CD4-positive, CD25-positive, alpha-beta regulatory T cell (primary cell): ENCODE measurements at regions not wholly inside any gene's neighbourhood (a gene's known extent, or its start where the extent isn't known, plus 50 kb on each side); places are given as distances from the start of the nearest gene placed in this dataset.
"Not testable (repeated sequence)": the region's sequence is repeated elsewhere in the genome, so short reads cannot be mapped to it uniquely, and the experiment has no call there.

Experiments
- ATAC-seq, 2 donors: fragments of 150-1000 bp; cut with Tn5 transposase; one replicate each; pipeline ENCODE4 v1.10.0; 2021; ENCODE audit warnings: low read depth in 2 of 2, moderate number of reproducible peaks in 2 of 2, moderate library complexity in 1 of 2
- DNase-seq, 3 donors: peaks; one replicate each; pipeline versions ENCODE4 v3.0.0 to v3.0.0-alpha.2; 2012 to 2022; ENCODE audit warnings: mixed read lengths in 1 of 3
- H3K27ac ChIP-seq: one replicate; pipeline ENCODE4 v1.7.0; 2013; ENCODE audit warnings: mild to moderate bottlenecking, low read length; ENCODE audit not compliant: insufficient read depth, poor library complexity, severe bottlenecking
- H3K27me3 ChIP-seq: one replicate; pipeline ENCODE4 v1.7.0; 2013; ENCODE audit warnings: low read length; ENCODE audit not compliant: control insufficient read depth, insufficient read depth
- H3K36me3 ChIP-seq: one replicate; pipeline ENCODE4 v1.7.0; 2013; ENCODE audit warnings: mild to moderate bottlenecking, low read length, moderate library complexity; ENCODE audit not compliant: control insufficient read depth, insufficient read depth
- H3K4me1 ChIP-seq: 2 replicates; pipeline ENCODE4 v1.7.0; 2013; ENCODE audit warnings: mild to moderate bottlenecking, low read length; ENCODE audit not compliant: insufficient read depth, control insufficient read depth, poor library complexity, severe bottlenecking
- H3K4me3 ChIP-seq: one replicate; pipeline ENCODE4 v1.7.0; 2013; ENCODE audit warnings: low read depth, mild to moderate bottlenecking, low read length, moderate library complexity
- H3K9me3 ChIP-seq, 2 experiments: 1 replicate in 1 of 2; 2 replicates in 1 of 2; pipeline ENCODE4 v1.7.0; 2013; ENCODE audit warnings: low read length in 2 of 2, mild to moderate bottlenecking in 1 of 2, moderate library complexity in 1 of 2; ENCODE audit not compliant: control insufficient read depth in 2 of 2
- H3K27ac Mint-ChIP-seq, 3 donors: one replicate each; pipeline ENCODE4 v1.8.0; 2020 to 2022; ENCODE audit warnings: mild to moderate bottlenecking in 3 of 3, mixed read lengths in 3 of 3, moderate library complexity in 2 of 3
- H3K27me3 Mint-ChIP-seq: one replicate; pipeline ENCODE4 v1.8.0; 2022; ENCODE audit warnings: mild to moderate bottlenecking, mixed read lengths
- H3K36me3 Mint-ChIP-seq: one replicate; pipeline ENCODE4 v1.8.0; 2020; ENCODE audit warnings: mixed read lengths
- H3K4me1 Mint-ChIP-seq, 4 donors: one replicate each; pipeline ENCODE4 v1.8.0; 2020 to 2022; ENCODE audit warnings: mixed read lengths in 4 of 4, mild to moderate bottlenecking in 1 of 4
- H3K4me3 Mint-ChIP-seq, 4 donors: one replicate each; pipeline ENCODE4 v1.8.0; 2020 to 2022; ENCODE audit warnings: mild to moderate bottlenecking in 4 of 4, mixed read lengths in 4 of 4, moderate library complexity in 3 of 4
- H3K9me3 Mint-ChIP-seq, 7 donors: one replicate each; pipeline ENCODE4 v1.8.0; 2020 to 2022; ENCODE audit warnings: mixed read lengths in 7 of 7, mild to moderate bottlenecking in 3 of 7, moderate library complexity in 2 of 7

GRCh38 chr4:160082432-160083207, 979.7 kb downstream of the RAPGEF2 start:
- Histone ChIP-seq H3K36me3 (no peaks in the 10 kb centered on the region), H3K4me3 (no peak overlapping the region), H3K9me3 (no peaks in the 10 kb centered on the region), H3K27me3 (no peaks in the 10 kb centered on the region), H3K4me1 (no peaks in the 10 kb centered on the region), H3K27ac (no peak overlapping the region)
- DNase-seq, result no peak
- Mint-ChIP-seq H3K27ac (no peak overlapping the region), H3K36me3 (no peaks in the 10 kb centered on the region), H3K4me3 (no peak overlapping the region), H3K27me3 (no peaks in the 10 kb centered on the region), H3K9me3 (peaks cover 1 to 28% (median 6%) of the 10 kb centered on the region in 7 donors), H3K4me1 (no peaks in the 10 kb centered on the region)
- no peak for ATAC-seq

GRCh38 chr4:160091631-160092030, 988.8 kb downstream of the RAPGEF2 start:
- no peaks in the 10 kb centered on the region for H3K27me3 Mint-ChIP-seq

DNA sequence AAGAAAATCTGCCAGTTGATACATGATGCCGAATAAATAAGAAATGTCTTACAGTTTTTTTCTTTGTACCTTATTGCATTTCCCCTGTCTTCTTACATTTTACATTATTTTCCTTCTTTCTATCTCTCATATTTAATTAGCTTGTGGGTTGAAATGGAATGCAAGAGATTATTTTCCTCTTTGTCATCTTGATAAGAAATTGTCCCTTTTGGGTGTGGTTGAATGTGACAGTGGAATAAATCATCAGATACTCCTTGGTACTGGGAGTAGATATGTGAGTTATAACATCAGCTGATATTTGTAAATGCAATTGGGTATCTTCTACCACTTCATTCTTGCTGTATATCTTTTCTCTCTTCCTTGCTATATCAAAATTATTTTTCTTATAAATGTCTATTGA, 997.4 kb downstream of the RAPGEF2 start:
- Histone ChIP-seq H3K9me3 (no peaks in the 10 kb centered on the region), H3K4me1 (no peaks in the 10 kb centered on the region), H3K4me3 (no peak overlapping the region), H3K27me3 (no peaks in the 10 kb centered on the region), H3K27ac (no peak overlapping the region), H3K36me3 (no peaks in the 10 kb centered on the region)
- H3K27me3 Mint-ChIP-seq, result no peaks in the 10 kb centered on the region
- no peaks in the 10 kb centered on the region for H3K36me3 Mint-ChIP-seq
- H3K4me1 Mint-ChIP-seq, result no peaks in the 10 kb centered on the region
- peaks cover 0 to 20% (median 3%) of the 10 kb centered on the region in 7 donors for H3K9me3 Mint-ChIP-seq
- H3K4me3 Mint-ChIP-seq, result no peak overlapping the region
- DNase-seq (no peak), ATAC-seq (no peak)
- H3K27ac Mint-ChIP-seq, result no peak overlapping the region

More at GRCh38 chr4:160091631-160092030, 988.8 kb downstream of the RAPGEF2 start:
- no peaks in the 10 kb centered on the region for H3K27me3 ChIP-seq
- H3K9me3 ChIP-seq, result peaks cover 0 to 4% of the 10 kb centered on the region in 2 experiments
- no peak for ATAC-seq
- Mint-ChIP-seq H3K36me3 (no peaks in the 10 kb centered on the region), H3K9me3 (peaks cover 11 to 26% (median 17%) of the 10 kb centered on the region in 7 donors), H3K4me1 (no peaks in the 10 kb centered on the region), H3K27ac (no peak overlapping the region), H3K4me3 (no peak overlapping the region)
- H3K4me3 ChIP-seq, result no peak overlapping the region
- DNase-seq, result no peak
- no peaks in the 10 kb centered on the region for H3K4me1 ChIP-seq
- H3K36me3 ChIP-seq, result no peaks in the 10 kb centered on the region
- no peak overlapping the region for H3K27ac ChIP-seq

GRCh38 chr4:160110891-160111290, 1008.0 kb downstream of the RAPGEF2 start:
- DNase-seq, result no peak
- Mint-ChIP-seq H3K27ac (no peak overlapping the region), H3K36me3 (no peaks in the 10 kb centered on the region), H3K4me3 (no peak overlapping the region), H3K4me1 (no peaks in the 10 kb centered on the region), H3K9me3 (peaks cover 3 to 24% (median 12%) of the 10 kb centered on the region in 7 donors), H3K27me3 (no peaks in the 10 kb centered on the region)
- Histone ChIP-seq H3K27ac (no peak overlapping the region), H3K9me3 (peaks cover 0 to 11% of the 10 kb centered on the region in 2 experiments), H3K4me3 (no peak overlapping the region), H3K36me3 (no peaks in the 10 kb centered on the region), H3K27me3 (no peaks in the 10 kb centered on the region), H3K4me1 (no peaks in the 10 kb centered on the region)
- ATAC-seq, result no peak

GRCh38 chr4:160117686-160118085, 1014.8 kb downstream of the RAPGEF2 start:
- H3K36me3 ChIP-seq, result no peaks in the 10 kb centered on the region
- H3K27me3 Mint-ChIP-seq, result no peaks in the 10 kb centered on the region
- no peak overlapping the region for H3K27ac Mint-ChIP-seq
- no peaks in the 10 kb centered on the region for H3K4me1 ChIP-seq
- H3K9me3 Mint-ChIP-seq, result peaks cover 0 to 19% (median 4%) of the 10 kb centered on the region in 7 donors
- H3K9me3 ChIP-seq, result peaks cover 0 to 1% of the 10 kb centered on the region in 2 experiments
- DNase-seq (no peak), ATAC-seq (no peak)
- no peak overlapping the region for H3K27ac ChIP-seq
- H3K4me3 ChIP-seq, result no peak overlapping the region
- H3K4me3 Mint-ChIP-seq, result no peak overlapping the region
- no peaks in the 10 kb centered on the region for H3K4me1 Mint-ChIP-seq
- no peaks in the 10 kb centered on the region for H3K36me3 Mint-ChIP-seq
- H3K27me3 ChIP-seq, result no peaks in the 10 kb centered on the region

GRCh38 chr4:160125576-160126287, 1022.9 kb downstream of the RAPGEF2 start:
- not testable (repeated sequence) for H3K4me1 ChIP-seq, H3K27ac Mint-ChIP-seq, H3K4me3 Mint-ChIP-seq, H3K27ac ChIP-seq, H3K9me3 Mint-ChIP-seq, ATAC-seq, H3K4me1 Mint-ChIP-seq, H3K9me3 ChIP-seq, H3K36me3 Mint-ChIP-seq, H3K27me3 Mint-ChIP-seq, H3K36me3 ChIP-seq, H3K27me3 ChIP-seq, H3K4me3 ChIP-seq, DNase-seq

DNA sequence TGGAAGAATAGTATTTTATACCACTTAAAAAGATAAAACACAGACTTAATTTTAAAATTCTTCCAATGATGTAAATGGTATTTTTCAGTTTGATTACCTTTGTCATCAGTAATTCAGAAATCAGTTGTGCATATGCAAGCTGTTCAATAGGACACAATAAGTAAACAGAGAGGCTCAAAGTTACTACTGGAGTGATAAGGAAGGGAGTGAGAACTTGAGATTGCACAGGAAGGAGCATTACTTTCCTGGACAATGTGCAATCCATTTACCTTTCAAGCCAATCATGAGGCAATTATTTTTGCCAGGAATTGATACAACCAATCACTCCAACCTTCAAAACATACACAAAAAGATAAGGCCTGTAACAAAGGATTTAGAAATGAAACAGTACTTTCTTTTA, 1024.3 kb downstream of the RAPGEF2 start:
- no peak for DNase-seq
- Mint-ChIP-seq H3K9me3 (peaks cover 0 to 9% (median 0%) of the 10 kb centered on the region in 7 donors), H3K4me1 (no peaks in the 10 kb centered on the region), H3K27ac (no peak overlapping the region), H3K36me3 (no peaks in the 10 kb centered on the region), H3K27me3 (no peaks in the 10 kb centered on the region), H3K4me3 (no peak overlapping the region)
- H3K27me3 ChIP-seq, result no peaks in the 10 kb centered on the region
- H3K4me3 ChIP-seq, result no peak overlapping the region
- no peak for ATAC-seq
- H3K27ac ChIP-seq, result no peak overlapping the region
- H3K4me1 ChIP-seq, result no peaks in the 10 kb centered on the region
- H3K36me3 ChIP-seq, result no peaks in the 10 kb centered on the region
- H3K9me3 ChIP-seq, result peaks cover 0 to 12% of the 10 kb centered on the region in 2 experiments
